ENCODE measurements at regions not wholly inside any gene's neighbourhood (a gene's known extent, or its start where the extent isn't known, plus 50 kb on each side); places are given as distances from the start of the nearest gene placed in this dataset.

DNA sequence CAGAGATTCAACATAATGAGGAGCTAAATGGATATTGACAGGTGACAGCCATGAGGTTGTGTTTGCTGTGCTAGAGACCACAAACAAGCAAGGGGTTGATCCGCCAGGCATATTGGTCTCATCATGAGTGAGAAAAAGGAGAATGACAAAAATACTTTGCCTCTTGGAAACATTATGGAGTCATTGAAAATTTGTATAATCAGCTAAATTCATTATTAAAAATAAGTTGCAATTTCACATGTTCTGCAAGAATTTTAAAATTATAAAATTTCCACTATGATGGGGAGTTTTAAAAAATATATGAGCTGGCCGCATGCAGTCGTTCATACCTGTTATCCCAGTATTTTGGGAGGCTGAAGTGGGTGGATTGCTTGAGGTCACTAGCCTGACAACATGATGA lies 912.3 kb upstream of the SLC35B3 start:
- H3K9me3 ChIP-seq (ENCODE audit: control insufficient read depth, low read depth, low read length) = no peaks in the 10 kb centered on the region
- H3K27ac ChIP-seq (ENCODE audit: low read length) = no peak overlapping the region
- H3K36me3 ChIP-seq (ENCODE audit: control insufficient read depth, insufficient read depth, low read length) = no peaks in the 10 kb centered on the region
- no peak for DNase-seq
- no CpG with 5 or more reads among the region's 3 CpGs for WGBS (ENCODE audit: insufficient coverage, low lambda C conversion rate)
- no peak overlapping the region for H3K4me3 ChIP-seq (ENCODE audit: low read length)
- no peaks in the 10 kb centered on the region for H3K27me3 ChIP-seq (ENCODE audit: control insufficient read depth, insufficient read depth, low read length)
- H3K4me1 ChIP-seq (ENCODE audit: control insufficient read depth, insufficient read depth, low read length) = no peaks in the 10 kb centered on the region

DNA sequence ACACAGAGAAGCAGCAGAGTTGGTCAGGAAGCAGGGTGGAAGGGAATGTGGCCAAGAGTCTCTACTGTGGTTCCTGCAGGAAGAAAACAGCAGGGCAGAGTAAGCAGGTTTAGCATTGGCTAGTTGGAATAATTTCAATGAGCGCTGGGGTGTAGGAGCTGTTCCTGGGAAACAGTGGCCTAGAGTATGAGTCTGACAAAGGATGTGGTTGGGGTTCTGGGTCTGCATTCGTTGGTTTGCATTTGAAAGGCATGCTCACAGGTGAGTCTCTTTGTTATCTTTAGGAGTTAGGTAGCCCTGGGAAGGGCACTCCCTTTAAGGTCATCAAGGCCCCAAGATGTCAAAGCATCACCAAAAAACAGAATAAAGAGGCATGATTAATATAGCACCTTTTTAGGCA lies 911.6 kb upstream of the SLC35B3 start:
- DNase-seq = no peak
- WGBS (ENCODE audit: insufficient coverage, low lambda C conversion rate) = no CpG with 5 or more reads among the region's 2 CpGs

DNA sequence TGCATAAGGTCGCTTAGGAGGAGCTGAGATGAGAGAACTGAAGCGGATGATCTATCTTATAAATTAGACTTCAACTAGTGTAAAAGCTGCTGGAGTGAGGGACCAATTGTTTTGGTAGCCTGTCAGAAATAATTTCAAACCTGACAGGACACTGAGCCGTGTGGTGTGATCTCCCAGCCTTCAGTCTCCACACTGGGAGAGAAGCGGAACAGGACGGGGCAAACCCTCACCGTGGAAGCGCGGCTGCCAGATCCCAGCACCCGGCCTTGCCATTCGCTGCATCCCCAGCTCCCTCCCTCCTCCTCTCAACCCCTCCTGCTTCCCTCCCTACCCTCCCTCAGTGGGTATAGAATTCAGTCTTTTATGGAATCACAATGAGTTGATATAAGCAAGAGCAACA lies 900.1 kb upstream of the SLC35B3 start:
- H3K9me3 ChIP-seq (ENCODE audit: control insufficient read depth, low read depth, low read length) = peaks cover 3% of the 10 kb centered on the region
- H3K36me3 ChIP-seq (ENCODE audit: control insufficient read depth, insufficient read depth, low read length) = no peaks in the 10 kb centered on the region
- no peak overlapping the region for H3K4me3 ChIP-seq (ENCODE audit: low read length)
- no peak overlapping the region for H3K27ac ChIP-seq (ENCODE audit: low read length)
- WGBS (ENCODE audit: insufficient coverage, low lambda C conversion rate) = no CpG with 5 or more reads among the region's 10 CpGs
- H3K4me1 ChIP-seq (ENCODE audit: control insufficient read depth, insufficient read depth, low read length) = no peaks in the 10 kb centered on the region
- DNase-seq = no peak
- H3K27me3 ChIP-seq (ENCODE audit: control insufficient read depth, insufficient read depth, low read length) = no peaks in the 10 kb centered on the region

More for the DNA sequence above, 911.6 kb upstream of the SLC35B3 start:
- Histone ChIP-seq H3K27me3 (ENCODE audit: control insufficient read depth, insufficient read depth, low read length) (no peaks in the 10 kb centered on the region), H3K4me3 (ENCODE audit: low read length) (no peak overlapping the region), H3K9me3 (ENCODE audit: control insufficient read depth, low read depth, low read length) (no peaks in the 10 kb centered on the region), H3K27ac (ENCODE audit: low read length) (no peak overlapping the region), H3K4me1 (ENCODE audit: control insufficient read depth, insufficient read depth, low read length) (no peaks in the 10 kb centered on the region), H3K36me3 (ENCODE audit: control insufficient read depth, insufficient read depth, low read length) (no peaks in the 10 kb centered on the region)

GRCh38 chr6:9334979-9335378 lies 899.6 kb upstream of the SLC35B3 start:
- H3K9me3 ChIP-seq (ENCODE audit: control insufficient read depth, low read depth, low read length) = peaks cover 3% of the 10 kb centered on the region
- no peaks in the 10 kb centered on the region for H3K4me1 ChIP-seq (ENCODE audit: control insufficient read depth, insufficient read depth, low read length)
- H3K27me3 ChIP-seq (ENCODE audit: control insufficient read depth, insufficient read depth, low read length) = no peaks in the 10 kb centered on the region
- H3K36me3 ChIP-seq (ENCODE audit: control insufficient read depth, insufficient read depth, low read length) = no peaks in the 10 kb centered on the region
- no peak overlapping the region for H3K4me3 ChIP-seq (ENCODE audit: low read length)
- no peak for DNase-seq
- no peak overlapping the region for H3K27ac ChIP-seq (ENCODE audit: low read length)
- WGBS (ENCODE audit: insufficient coverage, low lambda C conversion rate) = no CpG with 5 or more reads among the region's 3 CpGs

DNA sequence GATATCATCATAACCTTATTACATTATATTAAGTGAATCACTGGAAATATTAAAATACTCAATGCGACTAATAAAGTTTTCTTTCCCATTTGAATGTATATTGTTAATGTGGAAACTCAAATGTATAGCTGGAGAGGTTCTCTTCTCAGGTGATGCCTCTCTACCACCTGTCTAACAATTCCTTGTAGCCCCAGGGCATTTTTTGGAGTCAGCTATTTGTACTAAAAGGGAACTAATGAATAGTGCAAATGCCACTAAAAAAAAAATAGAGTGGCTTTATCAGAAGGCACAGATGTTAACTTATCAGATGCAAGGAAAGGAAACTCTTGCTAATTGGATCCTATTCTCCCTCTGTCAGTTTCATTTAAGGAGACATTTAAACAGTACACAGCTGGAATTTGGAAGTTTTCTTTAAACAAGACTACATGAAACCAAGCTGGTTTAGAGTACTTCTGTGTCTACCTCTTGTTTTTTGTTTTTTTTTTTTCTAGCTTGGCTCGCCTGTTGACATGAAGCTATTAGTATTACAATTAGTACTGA lies 897.0 kb upstream of the SLC35B3 start:
- no peak overlapping the region for H3K4me3 ChIP-seq (ENCODE audit: low read length)

DNA sequence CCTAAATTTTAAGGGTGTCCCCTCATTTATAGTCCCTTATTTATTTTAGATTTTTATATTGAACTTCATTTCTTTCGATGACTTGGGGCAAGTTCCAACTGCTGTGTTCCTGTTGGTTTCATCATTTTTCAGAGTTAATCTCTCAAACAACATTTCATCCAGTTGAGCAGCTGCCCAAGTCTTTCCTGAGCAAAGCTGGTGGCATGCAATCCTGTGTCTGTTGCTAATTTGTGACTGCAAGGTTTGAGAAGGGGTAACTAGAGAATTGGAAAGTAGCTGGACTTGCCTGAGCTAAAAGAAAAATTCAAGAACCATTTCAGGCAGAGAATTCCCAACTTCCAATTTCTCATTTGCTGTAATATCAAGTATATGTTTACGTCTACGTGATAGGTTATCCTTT lies 881.5 kb upstream of the SLC35B3 start:
- H3K27me3 ChIP-seq (ENCODE audit: control insufficient read depth, insufficient read depth, low read length) = no peaks in the 10 kb centered on the region
- DNase-seq = no peak
- no peak overlapping the region for H3K27ac ChIP-seq (ENCODE audit: low read length)
- no peaks in the 10 kb centered on the region for H3K4me1 ChIP-seq (ENCODE audit: control insufficient read depth, insufficient read depth, low read length)
- H3K9me3 ChIP-seq (ENCODE audit: control insufficient read depth, low read depth, low read length) = no peaks in the 10 kb centered on the region
- 94% methylated on average over 2 of the region's 3 CpGs for WGBS (ENCODE audit: insufficient coverage, low lambda C conversion rate)
- no peak overlapping the region for H3K4me3 ChIP-seq (ENCODE audit: low read length)
- no peaks in the 10 kb centered on the region for H3K36me3 ChIP-seq (ENCODE audit: control insufficient read depth, insufficient read depth, low read length)

More for the DNA sequence above, 897.0 kb upstream of the SLC35B3 start:
- no peak for DNase-seq
- Histone ChIP-seq H3K9me3 (ENCODE audit: control insufficient read depth, low read depth, low read length) (peaks cover 3% of the 10 kb centered on the region), H3K4me1 (ENCODE audit: control insufficient read depth, insufficient read depth, low read length) (no peaks in the 10 kb centered on the region), H3K36me3 (ENCODE audit: control insufficient read depth, insufficient read depth, low read length) (no peaks in the 10 kb centered on the region), H3K27ac (ENCODE audit: low read length) (no peak overlapping the region), H3K27me3 (ENCODE audit: control insufficient read depth, insufficient read depth, low read length) (no peaks in the 10 kb centered on the region)
- 100% methylated on average over 1 of the region's 2 CpGs for WGBS (ENCODE audit: insufficient coverage, low lambda C conversion rate)

- no peaks in the 10 kb centered on the region for H3K27me3 ChIP-seq (ENCODE audit: control insufficient read depth, insufficient read depth, low read length)
- DNase-seq = no peak
- H3K36me3 ChIP-seq (ENCODE audit: control insufficient read depth, insufficient read depth, low read length) = no peaks in the 10 kb centered on the region
- no peak overlapping the region for H3K4me3 ChIP-seq (ENCODE audit: low read length)
- H3K9me3 ChIP-seq (ENCODE audit: control insufficient read depth, low read depth, low read length) = no peaks in the 10 kb centered on the region
- no peak overlapping the region for H3K27ac ChIP-seq (ENCODE audit: low read length)
- WGBS (ENCODE audit: insufficient coverage, low lambda C conversion rate) = 100% methylated on average over 1 of the region's 4 CpGs
- no peaks in the 10 kb centered on the region for H3K4me1 ChIP-seq (ENCODE audit: control insufficient read depth, insufficient read depth, low read length)
Measured at GRCh38 chr6:9315966-9316650, 880.8 kb upstream of the SLC35B3 start.

DNA sequence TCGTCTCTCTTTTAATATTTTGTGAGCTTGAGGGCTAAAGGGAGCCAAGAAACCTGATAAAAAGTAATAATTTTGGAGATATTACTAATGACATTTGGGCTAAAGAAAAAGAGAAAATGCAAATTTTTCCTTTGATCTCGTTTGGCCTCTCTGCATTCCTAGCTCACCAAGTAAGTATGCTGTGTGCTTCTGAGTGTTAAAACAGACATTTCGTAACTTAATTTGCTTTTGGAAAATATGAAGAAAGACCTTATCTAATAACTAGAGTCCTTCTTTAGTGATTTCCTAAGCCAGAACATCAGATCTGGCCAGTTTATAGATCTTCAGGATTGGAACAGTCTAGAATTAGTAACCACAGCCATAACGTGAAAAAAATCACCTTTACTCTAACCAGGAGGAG lies 872.9 kb upstream of the SLC35B3 start:
- Histone ChIP-seq H3K27me3 (ENCODE audit: control insufficient read depth, insufficient read depth, low read length) (no peaks in the 10 kb centered on the region), H3K4me1 (ENCODE audit: control insufficient read depth, insufficient read depth, low read length) (no peaks in the 10 kb centered on the region), H3K9me3 (ENCODE audit: control insufficient read depth, low read depth, low read length) (no peaks in the 10 kb centered on the region), H3K4me3 (ENCODE audit: low read length) (no peak overlapping the region), H3K36me3 (ENCODE audit: control insufficient read depth, insufficient read depth, low read length) (no peaks in the 10 kb centered on the region), H3K27ac (ENCODE audit: low read length) (no peak overlapping the region)
- no peak for DNase-seq
- WGBS (ENCODE audit: insufficient coverage, low lambda C conversion rate) = 25% methylated on average over 2 of the region's 4 CpGs

GRCh38 chr6:9307786-9308185 lies 872.4 kb upstream of the SLC35B3 start:
- Histone ChIP-seq H3K36me3 (ENCODE audit: control insufficient read depth, insufficient read depth, low read length) (no peaks in the 10 kb centered on the region), H3K27me3 (ENCODE audit: control insufficient read depth, insufficient read depth, low read length) (no peaks in the 10 kb centered on the region), H3K27ac (ENCODE audit: low read length) (no peak overlapping the region), H3K9me3 (ENCODE audit: control insufficient read depth, low read depth, low read length) (no peaks in the 10 kb centered on the region), H3K4me1 (ENCODE audit: control insufficient read depth, insufficient read depth, low read length) (no peaks in the 10 kb centered on the region), H3K4me3 (ENCODE audit: low read length) (no peak overlapping the region)
- no CpG with 5 or more reads among the region's 2 CpGs for WGBS (ENCODE audit: insufficient coverage, low lambda C conversion rate)
- no peak for DNase-seq

DNA sequence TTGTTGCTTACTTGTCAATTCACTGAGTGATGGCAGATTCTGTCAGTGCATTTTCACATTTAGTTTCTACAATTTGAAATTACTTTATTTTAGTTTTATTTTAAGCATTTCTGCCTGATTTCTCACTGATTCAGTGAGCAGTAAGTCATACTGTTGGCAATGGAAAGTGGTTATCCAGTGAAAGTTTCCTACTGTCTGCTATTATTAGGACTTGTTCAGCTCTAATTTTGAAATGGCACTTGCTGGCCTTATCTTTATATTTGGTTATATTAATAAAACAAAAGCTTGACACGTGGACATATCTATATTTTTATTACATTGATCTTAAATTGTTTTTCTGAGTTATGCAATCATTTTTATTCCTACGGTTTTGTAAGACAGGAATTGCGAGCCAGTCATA lies 871.8 kb upstream of the SLC35B3 start:
- Histone ChIP-seq H3K4me3 (ENCODE audit: low read length) (no peak overlapping the region), H3K4me1 (ENCODE audit: control insufficient read depth, insufficient read depth, low read length) (no peaks in the 10 kb centered on the region), H3K27ac (ENCODE audit: low read length) (no peak overlapping the region), H3K36me3 (ENCODE audit: control insufficient read depth, insufficient read depth, low read length) (no peaks in the 10 kb centered on the region), H3K27me3 (ENCODE audit: control insufficient read depth, insufficient read depth, low read length) (no peaks in the 10 kb centered on the region), H3K9me3 (ENCODE audit: control insufficient read depth, low read depth, low read length) (no peaks in the 10 kb centered on the region)
- DNase-seq = no peak
- WGBS (ENCODE audit: insufficient coverage, low lambda C conversion rate) = 62% methylated on average over 2 of the region's 3 CpGs

GRCh38 chr6:9295644-9296043 lies 860.3 kb upstream of the SLC35B3 start:
- no peak for DNase-seq
- H3K36me3 ChIP-seq (ENCODE audit: control insufficient read depth, insufficient read depth, low read length) = no peaks in the 10 kb centered on the region
- H3K9me3 ChIP-seq (ENCODE audit: control insufficient read depth, low read depth, low read length) = no peaks in the 10 kb centered on the region
- no peak overlapping the region for H3K4me3 ChIP-seq (ENCODE audit: low read length)
- no peaks in the 10 kb centered on the region for H3K4me1 ChIP-seq (ENCODE audit: control insufficient read depth, insufficient read depth, low read length)
- H3K27ac ChIP-seq (ENCODE audit: low read length) = no peak overlapping the region
- 94% methylated on average over 2 of the region's 4 CpGs for WGBS (ENCODE audit: insufficient coverage, low lambda C conversion rate)
- no peaks in the 10 kb centered on the region for H3K27me3 ChIP-seq (ENCODE audit: control insufficient read depth, insufficient read depth, low read length)
